Stomach (tissue), 8 donors: ENCODE measurements at regions not wholly inside any gene's neighbourhood (a gene's known extent, or its start where the extent isn't known, plus 50 kb on each side); places are given as distances from the start of the nearest gene placed in this dataset.
A peak's percentile ranks its signal among the peaks of the same experiment; 100 is the strongest.

Source experiments
- DNase-seq, 2 donors: peaks; one replicate each; pipeline versions ENCODE4 v3.0.0 to v3.0.0-alpha.2; 2013 to 2019
- H3K27ac ChIP-seq, 5 donors: fragments of 200-600 bp in 4 of 5; sonication (generic) in 4 of 5; one replicate each; pipeline ENCODE4 v1.5.1; 2013 to 2019; ENCODE audit warnings: mild to moderate bottlenecking in 1 of 5, moderate library complexity in 1 of 5
- H3K27me3 ChIP-seq, 3 donors: fragments of 200-600 bp; sonication (generic); one replicate each; pipeline ENCODE4 v1.5.1; 2017 to 2019; ENCODE audit warnings: mixed run types in 1 of 3
- H3K36me3 ChIP-seq, 4 donors: fragments of 200-600 bp; sonication (generic); 1 replicate in 3 of 4; 2 replicates in 1 of 4; pipeline ENCODE4 v1.5.1; 2016 to 2019
- H3K4me1 ChIP-seq, 4 donors: fragments of 200-600 bp; sonication (generic); one replicate each; pipeline ENCODE4 v1.5.1; 2016 to 2019
- H3K4me3 ChIP-seq, 4 donors: fragments of 200-600 bp; sonication (generic) in 3 of 4; one replicate each; pipeline ENCODE4 v1.5.1; 2016 to 2019; ENCODE audit warnings: mild to moderate bottlenecking in 1 of 4
- H3K9me3 ChIP-seq, 4 donors: fragments of 200-600 bp; sonication (generic); one replicate each; pipeline ENCODE4 v1.5.1; 2016 to 2019
- CTCF ChIP-seq, 7 experiments: fragments of 450-650 bp in 4 of 7; fragments of 200-600 bp in 3 of 7; sonication (generic) in 3 of 7; IDR thresholded peaks; one replicate each; pipeline ENCODE4 v1.5.1; 2016 to 2019; ENCODE audit warnings: antibody characterized with exemption in 7 of 7, control low read depth in 2 of 7, mild to moderate bottlenecking in 1 of 7
- EP300 ChIP-seq: sonication (generic); formaldehyde crosslinking; IDR thresholded peaks from one replicate; pipeline ENCODE4 v1.6.1; 2017; ENCODE audit warnings: antibody characterized with exemption
- POLR2A ChIP-seq, 4 donors: fragments of 450-650 bp; IDR thresholded peaks; one replicate each; pipeline ENCODE4 v1.6.1; 2016; ENCODE audit warnings: antibody characterized with exemption in 4 of 4, control low read depth in 2 of 4, mild to moderate bottlenecking in 1 of 4, moderate library complexity in 1 of 4
- POLR2AphosphoS5 ChIP-seq, 3 donors: sonication (generic); formaldehyde crosslinking; IDR thresholded peaks; one replicate each; pipeline ENCODE4 v1.6.1; 2016; ENCODE audit warnings: antibody characterized with exemption in 3 of 3
- whole genome bisulfite sequencing, 5 donors: extraction: QIAGEN DNeasy Blood & Tissue Kit in 3 of 5; methylation state at CpG; one replicate each; pipeline versions ENCODE4 v1.1.5 to v1.1.7; 2013 to 2018; 5-methylcytosine and 5-hydroxymethylcytosine counted together
- intact Hi-C: fragments of 100-400 bp; cut with DNase I; formaldehyde crosslinking; loops from one replicate; pipeline ENCODE4 v1.15.1; 2023; ENCODE audit warnings: low total_unique reads
- donor health status: healthy with polysubstance abuse.
- donor health status: Bipolar disorder and iron deficiency.
- donor health status: healthy.

- no peak overlapping the region for H3K27ac ChIP-seq
- TF ChIP-seq POLR2A (IDR thresholded peaks at IDR 0.05) (no peak), POLR2AphosphoS5 (IDR thresholded peaks at IDR 0.05) (no peak), CTCF (IDR thresholded peaks at IDR 0.05) (no peak), EP300 (no peak)
- H3K9me3 ChIP-seq = no peaks in the 10 kb centered on the region
- 15 to 43% (median 31%) methylated on average over 1 of the region's 1 CpG for WGBS, 5 donors
- no peaks in the 10 kb centered on the region for H3K27me3 ChIP-seq
- H3K4me1 ChIP-seq = peaks cover 0 to 9% (median 0%) of the 10 kb centered on the region in 4 donors
- no peak overlapping the region for H3K4me3 ChIP-seq
- intact Hi-C loops = loop anchor here (10.0 kb wide), 1 partner anchor 583 kb away; the partner anchor contains the start of gene IRS1
- no peaks in the 10 kb centered on the region for H3K36me3 ChIP-seq
- peak in 1 of 2 donors; percentile 36 for DNase-seq
These were observed 588.2 kb downstream of the IRS1 start for GRCh38 chr2:226211439-226211838.

GRCh38 chr2:226208726-226209125 is 590.9 kb downstream of the IRS1 start:
- intact Hi-C loops = no loop called here
- TF ChIP-seq EP300 = no peak
- TF ChIP-seq CTCF (IDR thresholded peaks at IDR 0.05) = no peak
- TF ChIP-seq POLR2AphosphoS5 (IDR thresholded peaks at IDR 0.05) = no peak
- TF ChIP-seq POLR2A (IDR thresholded peaks at IDR 0.05) = no peak
- no peak for DNase-seq
- 52 to 77% (median 70%) methylated on average over 2 of the region's 2 CpGs for WGBS, 5 donors
- H3K27me3 ChIP-seq = no peaks in the 10 kb centered on the region
- H3K27ac ChIP-seq = no peak overlapping the region
- peaks cover 0 to 9% (median 0%) of the 10 kb centered on the region in 4 donors for H3K4me1 ChIP-seq
- no peak overlapping the region for H3K4me3 ChIP-seq
- no peaks in the 10 kb centered on the region for H3K36me3 ChIP-seq
- no peaks in the 10 kb centered on the region for H3K9me3 ChIP-seq

- intact Hi-C loops = no loop called here
- WGBS, 5 donors = 69 to 75% (median 73%) methylated on average over 5 of the region's 5 CpGs
- no peak overlapping the region for H3K27ac ChIP-seq
These were observed 591.9 kb downstream of the IRS1 start for GRCh38 chr2:226207671-226208070.

GRCh38 chr2:226199555-226199954 is 600.1 kb downstream of the IRS1 start:
- no peak for DNase-seq

More at GRCh38 chr2:226207671-226208070, 591.9 kb downstream of the IRS1 start:
- H3K4me3 ChIP-seq = no peak overlapping the region
- no peaks in the 10 kb centered on the region for H3K27me3 ChIP-seq
- no peak for TF ChIP-seq CTCF (IDR thresholded peaks at IDR 0.05)
- no peak for TF ChIP-seq POLR2A (IDR thresholded peaks at IDR 0.05)
- TF ChIP-seq EP300 = no peak
- TF ChIP-seq POLR2AphosphoS5 (IDR thresholded peaks at IDR 0.05) = no peak
- DNase-seq = no peak
- H3K9me3 ChIP-seq = no peaks in the 10 kb centered on the region
- H3K4me1 ChIP-seq = peaks cover 0 to 9% (median 0%) of the 10 kb centered on the region in 4 donors
- no peaks in the 10 kb centered on the region for H3K36me3 ChIP-seq

More at GRCh38 chr2:226199555-226199954, 600.1 kb downstream of the IRS1 start:
- H3K9me3 ChIP-seq = no peaks in the 10 kb centered on the region
- H3K36me3 ChIP-seq = no peaks in the 10 kb centered on the region
- intact Hi-C loops = no loop called here
- no peaks in the 10 kb centered on the region for H3K27me3 ChIP-seq
- no peaks in the 10 kb centered on the region for H3K4me1 ChIP-seq
- H3K4me3 ChIP-seq = no peak overlapping the region
- TF ChIP-seq EP300 = no peak
- TF ChIP-seq CTCF (IDR thresholded peaks at IDR 0.05) = no peak
- TF ChIP-seq POLR2AphosphoS5 (IDR thresholded peaks at IDR 0.05) = no peak
- no peak for TF ChIP-seq POLR2A (IDR thresholded peaks at IDR 0.05)
- WGBS, 5 donors = 77 to 91% (median 87%) methylated on average over 2 of the region's 2 CpGs
- H3K27ac ChIP-seq = no peak overlapping the region
